ENCODE measurements at regions not wholly inside any gene's neighbourhood (a gene's known extent, or its start where the extent isn't known, plus 50 kb on each side); places are given as distances from the start of the nearest gene placed in this dataset.

GRCh38 chr18:25713103-25713502 lies 361.1 kb upstream of the ZNF521 start:
- no peak for DNase-seq

DNA sequence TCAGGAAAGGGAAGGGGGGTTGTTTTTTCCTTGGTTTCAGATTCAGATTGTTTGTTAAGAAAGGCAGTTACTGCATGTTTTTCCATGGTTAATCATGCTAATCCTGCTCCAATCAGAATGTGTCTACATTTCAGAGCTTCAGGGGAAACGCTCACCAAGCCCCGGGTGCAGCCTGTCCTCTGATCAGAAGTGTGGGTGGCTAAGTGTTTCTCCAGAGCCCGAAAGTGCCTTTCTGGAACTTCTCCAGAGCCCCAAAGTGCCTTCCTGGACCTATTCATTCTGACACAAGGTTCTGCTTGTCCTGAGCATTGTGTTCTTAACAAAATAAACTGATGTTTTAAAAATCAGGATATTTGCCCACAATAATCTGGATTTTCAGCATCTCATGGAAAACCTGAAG lies 359.0 kb upstream of the ZNF521 start:
- no peak for DNase-seq

DNA sequence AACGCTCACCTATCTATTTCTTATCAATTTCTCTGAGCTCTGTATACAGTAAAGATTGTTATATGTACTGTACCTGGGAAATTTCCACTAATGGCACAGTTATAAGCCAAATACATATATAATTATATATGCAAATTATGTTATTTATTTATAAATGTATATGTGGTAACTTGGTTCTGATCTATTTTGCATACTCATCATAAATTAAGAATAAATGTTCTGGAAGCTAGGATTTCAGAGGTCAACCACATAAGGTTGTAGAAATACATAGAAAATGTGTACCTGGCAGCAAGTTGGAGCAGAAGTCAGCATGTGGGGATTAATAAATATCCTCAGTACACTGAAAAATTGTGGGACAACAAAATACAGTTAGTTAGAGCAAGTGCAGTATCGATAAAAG lies 353.7 kb upstream of the ZNF521 start:
- DNase-seq = no peak

GRCh38 chr18:25704494-25704893 lies 352.5 kb upstream of the ZNF521 start:
- no peak for DNase-seq

GRCh38 chr18:25704071-25704470 lies 352.1 kb upstream of the ZNF521 start:
- no peak for DNase-seq

GRCh38 chr18:25701821-25702220 lies 349.9 kb upstream of the ZNF521 start:
- no peak for DNase-seq

DNA sequence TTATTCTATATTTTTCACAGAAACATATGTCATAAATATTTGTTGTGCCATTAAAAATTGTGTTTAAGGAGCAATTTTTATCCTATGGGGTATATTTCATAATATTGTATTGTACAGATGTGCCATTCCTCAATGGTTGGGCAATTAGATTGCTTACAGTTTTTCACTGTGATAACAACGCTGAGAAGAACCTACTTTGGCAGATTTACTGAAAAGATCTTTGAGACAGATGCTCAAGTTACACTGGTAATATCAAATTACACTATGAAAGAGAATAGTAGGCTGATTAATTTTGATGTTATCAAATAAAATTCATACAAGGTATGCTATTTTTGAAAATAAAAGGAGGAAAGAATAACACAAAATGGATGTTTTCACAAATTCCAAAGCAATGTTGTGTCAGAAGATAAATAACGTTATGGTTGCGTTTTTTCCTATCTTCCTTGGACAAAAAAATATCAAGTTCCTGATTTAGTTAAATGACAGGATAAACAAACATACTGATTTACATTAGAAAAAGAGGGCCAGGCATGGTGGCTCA lies 335.1 kb upstream of the ZNF521 start:
- DNase-seq = no peak

DNA sequence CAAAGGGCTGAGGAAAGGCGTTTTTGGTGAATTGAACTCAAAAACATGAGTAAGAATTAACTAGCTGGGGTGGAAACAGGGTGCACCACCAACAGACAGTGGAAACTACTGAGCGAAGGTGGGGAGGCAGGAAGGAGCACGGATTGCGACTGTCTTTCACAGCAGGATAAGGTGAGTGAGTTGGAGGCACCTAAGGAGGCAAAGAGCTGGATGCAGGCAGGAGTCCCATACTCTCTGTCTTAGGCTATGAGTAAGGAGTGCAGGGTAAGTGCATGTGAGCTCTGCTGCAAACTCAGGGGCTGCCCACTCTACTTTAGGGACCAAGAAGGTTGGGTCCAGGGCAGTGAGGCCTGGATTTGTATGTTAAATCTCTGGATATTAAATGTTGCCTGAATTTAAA lies 333.1 kb upstream of the ZNF521 start:
- DNase-seq = no peak

DNA sequence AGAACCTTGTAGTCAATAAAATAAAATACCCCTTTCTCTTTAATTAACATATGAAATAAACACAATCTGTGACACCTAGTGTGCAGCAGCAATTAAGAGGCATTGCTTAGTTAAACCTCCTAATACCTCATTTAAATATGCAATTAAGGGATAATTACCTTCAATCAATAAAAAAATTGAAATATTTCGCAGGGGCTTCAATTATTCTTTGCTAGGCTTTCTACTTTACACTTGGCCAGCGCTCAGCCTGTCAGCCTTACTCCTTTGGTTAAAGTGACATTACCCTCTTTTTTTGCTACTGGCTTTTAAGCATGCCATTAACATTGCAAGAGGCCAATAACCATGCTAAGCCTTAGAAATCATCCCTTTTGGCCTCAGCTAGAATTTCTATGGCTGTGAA lies 327.5 kb upstream of the ZNF521 start:
- no peak for DNase-seq

DNA sequence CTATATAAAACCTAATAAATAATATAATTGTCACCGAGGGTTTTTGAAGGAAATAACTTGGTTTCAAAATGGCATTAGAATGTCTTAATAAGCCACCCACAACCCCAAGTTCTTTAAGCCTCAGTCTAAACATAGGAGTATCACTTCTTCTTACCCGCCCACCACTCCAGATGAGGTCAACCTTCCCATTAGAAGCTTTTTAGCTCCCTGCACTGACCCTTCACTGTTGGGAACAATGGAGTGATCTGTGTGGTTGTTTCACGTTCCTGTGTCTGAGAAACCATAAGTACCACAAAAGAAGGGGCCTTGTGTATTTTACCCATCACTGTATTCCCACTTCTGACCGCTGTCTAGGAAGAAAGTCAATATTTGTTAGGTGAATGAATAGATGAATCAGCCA lies 326.3 kb upstream of the ZNF521 start:
- no peak for DNase-seq

DNA sequence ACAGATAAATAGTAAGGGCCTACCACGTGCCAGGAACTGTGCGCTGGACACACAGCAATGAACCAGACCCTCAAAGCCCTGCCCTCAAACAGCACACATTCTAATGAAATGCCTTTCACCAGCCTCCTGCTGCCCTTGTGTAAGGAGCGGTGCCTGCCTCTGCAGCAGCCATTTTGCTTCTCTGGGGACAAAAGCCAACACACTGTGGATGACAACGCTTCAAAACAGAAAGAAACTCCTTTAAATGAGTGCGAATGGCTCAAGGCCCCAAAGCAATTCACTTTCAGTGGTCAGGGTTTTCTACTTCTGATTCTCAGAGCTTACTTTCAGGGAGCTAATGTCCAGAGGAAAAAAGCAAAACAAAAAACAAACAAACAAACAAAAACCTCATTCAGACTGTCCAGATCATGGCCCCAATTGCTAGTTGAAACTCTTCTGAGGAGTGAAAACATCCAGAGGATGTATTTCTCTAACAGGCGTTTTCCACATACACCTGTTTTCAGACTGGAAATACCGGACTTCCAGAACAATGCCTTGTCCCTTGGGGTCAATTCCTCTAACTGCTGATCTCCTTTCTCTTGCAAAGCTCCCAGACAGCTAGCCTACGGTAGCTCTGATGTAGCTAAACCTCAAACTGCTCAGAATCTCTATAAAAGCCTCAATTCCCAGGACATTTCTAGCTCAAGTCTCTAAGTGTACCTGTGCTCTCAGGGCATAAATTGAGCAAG lies 323.3 kb upstream of the ZNF521 start:
- no peak for DNase-seq

- DNase-seq = no peak
These were observed 322.2 kb upstream of the ZNF521 start for GRCh38 chr18:25674183-25674582.

DNA sequence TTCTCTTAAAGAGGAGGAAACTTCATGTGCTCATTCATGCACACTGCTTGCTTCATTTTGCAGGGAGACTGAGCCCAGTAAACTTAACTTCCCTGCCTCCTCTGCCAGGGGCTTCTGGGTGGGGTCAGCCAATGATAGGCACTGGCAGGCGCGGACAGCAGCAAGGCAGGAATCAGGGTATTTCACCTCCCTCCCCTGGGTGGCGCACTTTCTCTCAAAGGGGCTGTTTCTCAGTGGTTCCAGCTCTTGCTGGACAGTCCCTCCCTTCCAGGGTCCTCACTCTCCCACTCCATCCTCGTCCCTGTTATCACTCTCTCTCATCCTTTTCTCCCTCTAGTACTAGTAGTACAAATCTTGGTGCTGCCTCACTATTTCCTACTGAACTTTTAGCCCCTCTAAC lies 320.5 kb upstream of the ZNF521 start:
- DNase-seq = no peak

GRCh38 chr18:25669741-25670140 lies 317.8 kb upstream of the ZNF521 start:
- DNase-seq = no peak

DNA sequence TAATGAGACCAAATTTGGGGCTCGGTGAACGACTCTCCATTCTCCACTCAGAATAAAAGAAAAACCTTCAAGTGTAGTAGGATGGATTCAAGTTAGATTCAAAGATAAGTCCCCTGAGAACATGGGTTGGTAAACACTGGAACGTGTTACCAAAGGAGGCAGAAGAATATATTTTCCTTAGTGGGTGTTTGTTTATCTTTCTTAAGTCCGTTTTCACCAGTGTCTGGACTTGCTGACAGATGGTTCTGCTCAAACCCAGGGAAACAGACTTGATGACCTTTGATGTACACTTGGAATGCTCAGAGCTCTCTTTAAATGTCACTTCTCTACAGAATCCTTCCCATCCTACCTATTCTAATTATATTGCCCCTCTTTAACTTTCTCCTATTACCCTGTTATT lies 310.3 kb upstream of the ZNF521 start:
- DNase-seq = no peak

DNA sequence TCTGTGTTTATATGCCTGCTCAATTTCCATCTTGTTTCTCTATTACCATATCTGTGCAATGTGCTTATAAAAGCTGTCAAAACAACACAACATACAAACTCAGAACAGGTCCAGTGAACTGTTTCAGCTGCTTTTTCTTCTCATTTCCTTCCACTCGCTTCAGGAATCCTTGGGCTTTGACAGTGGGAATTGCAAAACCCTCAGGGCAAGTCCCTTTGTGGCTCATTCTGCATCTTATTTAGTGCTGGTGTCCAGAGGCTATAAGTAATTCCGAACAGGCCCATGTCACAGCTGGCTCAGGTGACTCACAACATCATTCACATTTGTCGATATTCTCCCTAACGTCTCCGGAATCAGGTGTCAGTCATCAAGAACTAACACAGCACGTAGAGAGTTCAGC lies 309.9 kb upstream of the ZNF521 start:
- DNase-seq = no peak

DNA sequence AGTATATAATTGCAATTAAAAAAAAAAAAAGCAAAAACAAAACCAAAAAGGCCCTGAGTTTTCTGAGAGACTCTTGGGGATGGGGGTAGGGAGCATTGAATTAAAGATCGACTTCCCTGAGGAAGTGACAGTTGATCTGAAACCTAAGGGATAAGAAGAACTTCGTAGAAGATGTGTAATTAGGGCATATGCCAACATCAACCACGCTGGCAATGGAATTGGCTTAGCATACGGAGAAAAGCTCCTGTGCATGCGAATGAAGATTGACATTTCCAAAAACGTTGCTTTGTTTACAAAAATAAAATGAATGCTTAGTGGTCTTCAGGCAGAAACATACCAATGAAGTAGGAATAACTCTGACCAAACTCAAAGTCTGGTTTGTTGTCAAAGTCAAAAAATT lies 307.6 kb upstream of the ZNF521 start:
- DNase-seq = no peak

GRCh38 chr18:25658476-25658875 lies 306.5 kb upstream of the ZNF521 start:
- DNase-seq = no peak

- DNase-seq = no peak
These were observed 299.6 kb upstream of the ZNF521 start for GRCh38 chr18:25651553-25651952.

GRCh38 chr18:25650201-25650941 lies 298.4 kb upstream of the ZNF521 start:
- DNase-seq = peak; percentile 93

DNA sequence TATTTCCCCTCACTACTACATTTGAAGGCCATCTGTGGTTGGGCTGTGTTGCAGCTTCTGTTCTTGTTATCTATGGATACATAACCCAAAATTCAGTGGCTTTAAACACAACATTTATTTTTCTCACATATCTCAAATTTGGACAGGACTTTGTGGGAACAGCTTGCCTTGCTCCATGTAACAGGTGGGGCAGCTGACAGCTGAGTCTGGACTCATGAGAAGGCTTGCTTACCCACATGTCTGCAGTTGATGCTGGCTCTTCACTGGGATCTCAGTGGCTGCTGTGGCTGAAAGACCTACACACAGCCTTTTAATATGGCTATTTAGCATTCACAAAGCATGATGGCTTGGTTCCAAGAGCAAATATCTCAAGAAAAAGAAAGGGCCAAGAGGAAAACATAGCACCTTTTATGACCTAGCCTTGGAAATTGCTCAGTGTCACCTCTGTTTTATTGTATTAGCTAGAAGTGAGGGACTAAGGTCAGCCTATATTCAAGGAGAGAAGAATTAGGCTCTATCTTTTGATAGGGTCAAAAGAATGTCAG lies 296.8 kb upstream of the ZNF521 start:
- DNase-seq = no peak

DNA sequence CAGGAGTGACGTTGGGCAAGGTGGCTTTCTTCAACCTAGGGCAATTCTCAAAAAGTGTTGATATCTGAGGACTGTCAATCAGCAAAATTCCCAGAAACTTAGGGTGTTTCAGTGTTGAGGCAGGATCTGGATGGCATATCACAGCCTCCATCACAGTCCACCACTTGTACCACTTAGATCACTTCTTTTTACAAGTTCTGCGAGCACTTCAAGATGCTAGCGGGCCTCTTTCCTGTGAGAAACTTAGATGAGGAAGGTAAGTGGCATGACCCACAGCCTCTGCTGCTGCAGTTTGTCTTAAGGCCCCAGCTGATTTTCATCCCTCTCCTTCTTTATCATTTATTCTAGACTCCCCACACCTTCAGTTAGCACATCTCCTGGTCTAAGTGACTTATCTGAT lies 295.4 kb upstream of the ZNF521 start:
- no peak for DNase-seq

- DNase-seq = no peak
These were observed 295.0 kb upstream of the ZNF521 start for GRCh38 chr18:25646971-25647370.

DNA sequence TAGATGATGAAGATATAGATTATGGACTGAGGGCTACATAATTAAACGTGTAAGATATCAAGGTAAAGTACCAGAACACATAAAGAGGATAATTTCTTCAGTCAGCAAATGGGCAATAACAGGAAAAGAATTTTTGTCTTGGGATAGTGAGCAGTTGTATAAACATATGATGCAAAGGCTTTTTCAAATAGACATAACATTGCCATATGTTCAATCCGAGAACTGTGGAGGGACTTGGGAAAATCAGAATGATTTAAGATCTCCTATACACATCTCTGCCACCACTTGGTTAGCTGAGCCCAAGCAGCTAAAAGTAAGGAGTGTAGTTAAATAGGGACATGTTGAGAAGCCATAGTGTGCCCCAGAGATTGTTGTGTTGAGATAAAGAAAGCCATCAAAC lies 287.6 kb upstream of the ZNF521 start:
- DNase-seq = peak; percentile 31
